ENCODE measurements at regions not wholly inside any gene's neighbourhood (a gene's known extent, or its start where the extent isn't known, plus 50 kb on each side); places are given as distances from the start of the nearest gene placed in this dataset.

DNA sequence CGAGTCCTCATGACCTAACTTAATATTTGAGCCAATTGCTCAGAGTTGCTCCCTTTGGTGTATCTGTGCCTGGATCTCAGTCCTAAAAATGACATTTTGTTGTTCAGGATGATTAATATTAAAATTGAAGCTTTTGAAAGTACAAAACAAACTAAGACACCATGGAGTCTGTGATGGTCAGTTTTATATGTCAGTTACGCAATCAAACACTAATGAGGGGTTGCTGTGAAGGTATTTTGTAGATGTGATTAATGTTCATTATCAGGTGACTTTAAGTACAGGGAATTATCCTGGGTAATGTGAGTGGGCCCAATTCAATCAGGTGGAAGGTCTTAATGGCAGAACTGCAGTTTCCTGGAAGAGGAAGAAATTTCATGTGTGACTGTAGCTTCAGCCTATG lies 546.7 kb downstream of the REEP3 start:
- Histone ChIP-seq H3K36me3 (ENCODE audit: control insufficient read depth in 2 of 2, insufficient read depth in 1 of 2, low read length in 2 of 2) (no peaks in the 10 kb centered on the region), H3K27ac (ENCODE audit: extremely low read depth, low read depth, low read length) (no peak overlapping the region), H3K9me3 (ENCODE audit: control insufficient read depth, insufficient read depth, low read depth, low read length) (no peaks in the 10 kb centered on the region), H3K4me3 (ENCODE audit: low read depth, low read length) (no peak overlapping the region), H3K4me1 (ENCODE audit: control insufficient read depth, insufficient read depth, low read length) (no peaks in the 10 kb centered on the region)
- ChIA-PET CTCF (interaction anchor here (1.0 kb wide), 1 partner anchor 92 kb away, joined by 3 read pairs; no protein-coding TSS in a partner anchor), POLR2A (no interaction called here)
- TF ChIP-seq ZNF548 (tag by site-specific recombination; IDR thresholded peaks at IDR 0.05) (no peak), ZNF324 (tag by site-specific recombination; IDR thresholded peaks at IDR 0.05) (no peak), SCRT2 (tag by site-specific recombination; IDR thresholded peaks at IDR 0.05) (no peak), ZNF223 (tag by site-specific recombination; IDR thresholded peaks at IDR 0.05) (no peak), BCL6B (tag by site-specific recombination; IDR thresholded peaks at IDR 0.05) (no peak), ZNF112 (tag by site-specific recombination; IDR thresholded peaks at IDR 0.05) (no peak)
- TF ChIP-seq, protein P1, sequence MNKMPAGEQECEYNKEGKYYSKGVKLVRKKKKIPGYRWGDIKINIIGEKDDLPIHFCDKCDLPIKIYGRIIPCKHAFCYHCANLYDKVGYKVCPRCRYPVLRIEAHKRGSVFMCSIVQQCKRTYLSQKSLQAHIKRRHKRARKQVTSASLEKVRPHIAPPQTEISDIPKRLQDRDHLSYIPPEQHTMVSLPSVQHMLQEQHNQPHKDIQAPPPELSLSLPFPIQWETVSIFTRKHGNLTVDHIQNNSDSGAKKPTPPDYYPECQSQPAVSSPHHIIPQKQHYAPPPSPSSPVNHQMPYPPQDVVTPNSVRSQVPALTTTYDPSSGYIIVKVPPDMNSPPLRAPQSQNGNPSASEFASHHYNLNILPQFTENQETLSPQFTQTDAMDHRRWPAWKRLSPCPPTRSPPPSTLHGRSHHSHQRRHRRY (tag by site-specific recombination; IDR thresholded peaks at IDR 0.05): no peak

- ChIA-PET POLR2A (no interaction called here), CTCF (no interaction called here)
- no peak overlapping the region for H3K4me3 ChIP-seq (ENCODE audit: low read depth, low read length)
- no peak overlapping the region for H3K27ac ChIP-seq (ENCODE audit: extremely low read depth, low read depth, low read length)
- H3K4me1 ChIP-seq (ENCODE audit: control insufficient read depth, insufficient read depth, low read length): no peaks in the 10 kb centered on the region
- TF ChIP-seq ZXDB (tag by site-specific recombination; IDR thresholded peaks at IDR 0.05): no peak
- no peak for TF ChIP-seq INSM2 (tag by site-specific recombination; IDR thresholded peaks at IDR 0.05)
- no peak for TF ChIP-seq ZNF704 (tag by site-specific recombination; IDR thresholded peaks at IDR 0.05)
- no peak for TF ChIP-seq GLIS1 (tag by site-specific recombination; IDR thresholded peaks at IDR 0.05)
- no peaks in the 10 kb centered on the region for H3K9me3 ChIP-seq (ENCODE audit: control insufficient read depth, insufficient read depth, low read depth, low read length)
- H3K36me3 ChIP-seq (ENCODE audit: control insufficient read depth in 2 of 2, insufficient read depth in 1 of 2, low read length in 2 of 2): no peaks in the 10 kb centered on the region
Measured at GRCh38 chr10:64070241-64070640, 549.0 kb downstream of the REEP3 start.

- Histone ChIP-seq H3K9me3 (ENCODE audit: control insufficient read depth, insufficient read depth, low read depth, low read length) (no peaks in the 10 kb centered on the region), H3K36me3 (ENCODE audit: control insufficient read depth in 2 of 2, insufficient read depth in 1 of 2, low read length in 2 of 2) (no peaks in the 10 kb centered on the region), H3K4me3 (ENCODE audit: low read depth, low read length) (no peak overlapping the region), H3K4me1 (ENCODE audit: control insufficient read depth, insufficient read depth, low read length) (no peaks in the 10 kb centered on the region), H3K27ac (ENCODE audit: extremely low read depth, low read depth, low read length) (no peak overlapping the region)
- ChIA-PET POLR2A (no interaction called here), CTCF (interaction anchor here (0.7 kb wide), 1 partner anchor 195 kb away, joined by 3 read pairs; no protein-coding TSS in a partner anchor)
- TF ChIP-seq ZNF416 (tag by site-specific recombination; IDR thresholded peaks at IDR 0.05) (no peak), ZNF214 (tag by site-specific recombination; IDR thresholded peaks at IDR 0.05; ENCODE audit: borderline replicate concordance) (no peak), ZFP41 (tag by site-specific recombination; IDR thresholded peaks at IDR 0.05; ENCODE audit: borderline replicate concordance) (no peak), ATF2 (tag by site-specific recombination; IDR thresholded peaks at IDR 0.05; ENCODE audit: low read depth) (no peak), ZNF768 (tag by site-specific recombination; IDR thresholded peaks at IDR 0.05) (no peak), ZBTB26 (tag by site-specific recombination; optimal IDR thresholded peaks at IDR 0.05) (no peak), SP2 (tag by site-specific recombination; IDR thresholded peaks at IDR 0.05) (no peak), YY1 (tag by site-specific recombination; IDR thresholded peaks at IDR 0.05) (no peak), SCRT2 (tag by site-specific recombination; IDR thresholded peaks at IDR 0.05) (no peak), PRDM1 (tag by site-specific recombination; IDR thresholded peaks at IDR 0.05) (no peak), ZNF26 (tag by site-specific recombination; IDR thresholded peaks at IDR 0.05) (no peak), ZNF174 (tag by site-specific recombination; IDR thresholded peaks at IDR 0.05) (no peak), ZNF510 (tag by site-specific recombination; IDR thresholded peaks at IDR 0.05; ENCODE audit: insufficient replicate concordance) (no peak)
Measured at GRCh38 chr10:64071218-64071617, 550.0 kb downstream of the REEP3 start.
